ENCODE measurements at regions not wholly inside any gene's neighbourhood (a gene's known extent, or its start where the extent isn't known, plus 50 kb on each side); places are given as distances from the start of the nearest gene placed in this dataset.

GRCh38 chr1:10939654-10940450 lies 72.6 kb upstream of the TARDBP start:
- TF ChIP-seq CTCF (IDR thresholded peaks at IDR 0.05; ENCODE audit: poor library complexity, severe bottlenecking) (no peak), EP300 (conservative IDR thresholded peaks at IDR 0.05; ENCODE audit: poor library complexity, severe bottlenecking) (no peak), EZH2 (IDR thresholded peaks at IDR 0.05; ENCODE audit: borderline replicate concordance, insufficient read depth, low read length, poor library complexity, severe bottlenecking) (no peak), POLR2AphosphoS5 (IDR thresholded peaks at IDR 0.05) (no peak), RAD21 (conservative IDR thresholded peaks at IDR 0.05) (no peak)
